ENCODE measurements at regions not wholly inside any gene's neighbourhood (a gene's known extent, or its start where the extent isn't known, plus 50 kb on each side); places are given as distances from the start of the nearest gene placed in this dataset.

GRCh38 chr2:207231967-207232366, 66.2 kb upstream of the KLF7 start:
- TF ChIP-seq REST (IDR thresholded peaks at IDR 0.05; ENCODE audit: insufficient read depth in 1 of 2, low read depth in 2 of 2, low read length in 2 of 2) (no peak), SIN3A (IDR thresholded peaks at IDR 0.05; ENCODE audit: borderline replicate concordance, insufficient read depth, low read length) (no peak), TAF1 (IDR thresholded peaks at IDR 0.05; ENCODE audit: borderline replicate concordance, insufficient read depth, low read length) (no peak)
